ENCODE measurements at regions not wholly inside any gene's neighbourhood (a gene's known extent, or its start where the extent isn't known, plus 50 kb on each side); places are given as distances from the start of the nearest gene placed in this dataset.

DNA sequence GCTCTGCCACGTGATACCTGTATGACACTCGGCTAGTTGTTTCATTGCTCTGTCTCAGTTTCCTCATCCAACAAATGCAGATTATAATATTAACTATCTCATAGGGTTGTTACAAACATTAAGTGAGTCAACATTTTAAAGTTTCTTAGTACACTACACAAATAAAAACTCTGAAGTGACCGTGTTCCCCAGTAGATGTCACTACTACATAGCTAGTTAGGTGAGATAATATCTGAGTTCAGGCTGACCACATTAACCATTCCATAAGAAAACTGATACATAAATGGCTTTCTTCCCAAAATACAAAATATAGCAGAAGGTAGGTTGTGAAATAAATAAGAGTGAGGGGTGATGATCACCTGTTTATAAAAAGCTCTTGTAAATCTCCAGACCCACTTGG, 214.1 kb downstream of the NUF2 start:
- TF ChIP-seq, protein P1, sequence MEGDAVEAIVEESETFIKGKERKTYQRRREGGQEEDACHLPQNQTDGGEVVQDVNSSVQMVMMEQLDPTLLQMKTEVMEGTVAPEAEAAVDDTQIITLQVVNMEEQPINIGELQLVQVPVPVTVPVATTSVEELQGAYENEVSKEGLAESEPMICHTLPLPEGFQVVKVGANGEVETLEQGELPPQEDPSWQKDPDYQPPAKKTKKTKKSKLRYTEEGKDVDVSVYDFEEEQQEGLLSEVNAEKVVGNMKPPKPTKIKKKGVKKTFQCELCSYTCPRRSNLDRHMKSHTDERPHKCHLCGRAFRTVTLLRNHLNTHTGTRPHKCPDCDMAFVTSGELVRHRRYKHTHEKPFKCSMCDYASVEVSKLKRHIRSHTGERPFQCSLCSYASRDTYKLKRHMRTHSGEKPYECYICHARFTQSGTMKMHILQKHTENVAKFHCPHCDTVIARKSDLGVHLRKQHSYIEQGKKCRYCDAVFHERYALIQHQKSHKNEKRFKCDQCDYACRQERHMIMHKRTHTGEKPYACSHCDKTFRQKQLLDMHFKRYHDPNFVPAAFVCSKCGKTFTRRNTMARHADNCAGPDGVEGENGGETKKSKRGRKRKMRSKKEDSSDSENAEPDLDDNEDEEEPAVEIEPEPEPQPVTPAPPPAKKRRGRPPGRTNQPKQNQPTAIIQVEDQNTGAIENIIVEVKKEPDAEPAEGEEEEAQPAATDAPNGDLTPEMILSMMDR (IDR thresholded peaks at IDR 0.05) = peak in 1 of 3 donors; percentile 32
- TF ChIP-seq POLR2A (IDR thresholded peaks at IDR 0.05) = no peak
- no peak for TF ChIP-seq POLR2AphosphoS5 (IDR thresholded peaks at IDR 0.05)
